RCC 7860 (cell line): ENCODE measurements at regions not wholly inside any gene's neighbourhood (a gene's known extent, or its start where the extent isn't known, plus 50 kb on each side); places are given as distances from the start of the nearest gene placed in this dataset.

ENCODE experiments used
- DNase-seq: peaks from one replicate; pipeline ENCODE4 v3.0.0-alpha.2; 2015; ENCODE audit warnings: low spot score
- FAIRE-seq: peaks from 2 replicates; lab custom pipeline; 2012; peaks lifted over from hg19 to GRCh38; lab: Jason Lieb, UNC

DNA sequence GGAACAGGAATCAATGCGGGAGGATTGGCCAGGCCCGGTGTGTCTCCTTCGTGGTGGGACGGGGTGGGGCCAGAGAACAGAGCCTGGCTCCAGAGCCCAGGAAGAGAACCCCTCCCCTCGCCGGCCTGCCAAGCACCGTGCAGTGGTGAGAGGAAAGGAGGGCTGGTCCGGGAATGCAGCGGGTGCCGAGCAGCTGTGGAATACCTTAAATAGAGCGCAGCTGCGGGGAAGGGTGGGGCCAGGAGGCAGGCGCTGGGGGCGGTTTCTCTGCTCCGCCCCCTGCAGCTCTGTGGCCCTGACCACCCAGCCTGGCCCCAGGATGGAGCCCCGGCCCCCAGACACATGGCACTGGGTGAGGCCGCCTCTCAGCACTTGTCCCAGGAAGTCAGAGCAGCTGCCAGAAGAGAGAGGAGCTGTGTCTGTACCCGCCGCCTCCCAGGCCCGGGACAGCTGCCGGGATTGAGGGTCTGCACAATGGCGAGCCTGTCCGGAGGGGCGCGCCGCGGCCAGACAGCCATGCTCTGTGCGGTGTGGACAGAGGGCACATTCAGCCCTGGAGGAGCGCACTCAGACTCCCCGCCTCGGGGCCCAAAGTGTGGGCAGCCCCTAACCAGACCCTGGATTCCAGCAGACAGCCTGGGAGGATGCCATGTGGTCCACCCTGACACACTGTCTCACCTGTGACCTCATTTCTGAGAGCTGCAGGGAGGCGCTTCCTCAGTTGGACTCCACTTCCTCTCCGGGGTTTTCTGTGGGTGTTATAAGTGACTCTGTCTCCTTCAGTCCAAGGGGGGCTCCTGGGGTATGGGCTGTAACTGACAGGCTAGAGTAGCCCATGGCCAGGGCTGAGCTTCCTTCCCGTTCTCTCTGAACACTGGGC is 268.8 kb downstream of the SEC14L1 start:
- FAIRE-seq = no peak
- DNase-seq = no peak

- DNase-seq (no peak), FAIRE-seq (no peak)
Measured at GRCh38 chr17:77410470-77410869, 269.7 kb downstream of the SEC14L1 start.

DNA sequence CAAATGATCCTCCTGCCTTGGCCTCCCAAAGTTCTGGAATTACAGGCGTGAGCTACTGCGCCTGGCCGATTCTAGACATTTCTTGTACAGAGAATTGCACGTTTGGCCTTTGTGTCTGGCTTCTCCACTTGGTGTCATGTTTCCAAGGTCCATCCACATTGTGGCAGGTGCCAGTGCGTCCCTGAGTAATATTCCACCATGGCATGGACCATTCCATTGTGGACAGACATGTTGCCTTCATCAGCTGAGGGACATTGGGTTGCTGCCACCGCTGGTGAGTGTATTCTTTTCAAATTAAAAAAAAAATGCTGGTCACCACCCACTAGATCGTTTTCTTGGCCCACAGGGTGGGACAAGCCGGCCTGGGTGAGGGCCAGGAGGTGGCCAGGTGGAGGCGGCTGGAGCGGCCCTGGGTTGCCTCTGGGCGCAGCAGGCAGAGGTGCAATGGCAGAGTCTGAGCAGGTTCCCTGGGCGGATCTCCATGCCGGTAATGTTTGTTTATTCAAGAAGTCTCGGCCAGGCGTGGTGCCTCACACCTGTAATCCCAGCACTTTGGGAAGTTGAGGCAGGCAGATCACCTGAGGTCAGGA is 274.1 kb downstream of the SEC14L1 start:
- FAIRE-seq = no peak

GRCh38 chr17:77416105-77416713 is 275.4 kb downstream of the SEC14L1 start:
- FAIRE-seq = no peak
- no peak for DNase-seq

More for the DNA sequence above, 274.1 kb downstream of the SEC14L1 start:
- DNase-seq = no peak

DNA sequence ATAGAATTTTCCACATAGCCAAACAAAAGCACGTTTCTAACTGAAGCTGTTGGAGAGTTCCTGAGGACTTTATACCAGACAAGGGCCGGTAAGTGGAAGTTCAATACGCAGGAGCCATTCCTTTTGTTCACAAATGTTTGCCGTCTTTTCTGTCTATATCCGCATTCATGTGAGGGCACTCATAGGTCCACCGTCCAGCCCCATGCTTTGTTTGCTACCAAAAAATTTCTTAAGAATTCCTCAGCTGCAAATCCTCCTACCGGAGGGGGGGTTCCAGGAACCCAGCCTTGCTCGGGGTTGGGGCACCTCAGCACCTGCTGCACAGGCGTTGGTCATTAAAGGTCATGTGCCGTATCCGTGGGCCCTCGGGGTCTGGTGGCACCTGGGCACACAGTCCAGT is 276.8 kb downstream of the SEC14L1 start:
- DNase-seq = no peak
- FAIRE-seq = no peak

GRCh38 chr17:77418609-77419008 is 277.8 kb downstream of the SEC14L1 start:
- FAIRE-seq (no peak), DNase-seq (no peak)

DNA sequence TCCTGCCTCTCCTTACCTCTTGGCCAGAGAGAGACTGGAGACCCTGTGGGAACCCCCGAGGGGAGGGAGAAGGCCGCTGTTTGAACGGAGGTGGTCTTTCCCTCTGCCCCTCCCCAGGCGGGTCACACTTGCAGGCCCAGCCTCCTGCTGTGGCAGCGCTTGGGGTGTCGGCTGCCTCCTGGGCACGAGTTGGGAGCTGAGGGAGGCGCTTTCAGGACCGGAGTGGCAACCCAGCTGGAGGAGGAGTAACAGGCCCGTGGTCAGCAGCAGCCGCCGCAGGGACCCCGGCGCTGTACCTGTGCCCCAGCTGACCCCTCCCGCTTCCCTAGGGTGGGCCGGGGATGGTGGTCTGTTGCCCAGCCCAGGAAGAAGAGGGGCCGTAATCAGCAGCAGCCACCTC is 278.3 kb downstream of the SEC14L1 start:
- DNase-seq = no peak
- FAIRE-seq = no peak

DNA sequence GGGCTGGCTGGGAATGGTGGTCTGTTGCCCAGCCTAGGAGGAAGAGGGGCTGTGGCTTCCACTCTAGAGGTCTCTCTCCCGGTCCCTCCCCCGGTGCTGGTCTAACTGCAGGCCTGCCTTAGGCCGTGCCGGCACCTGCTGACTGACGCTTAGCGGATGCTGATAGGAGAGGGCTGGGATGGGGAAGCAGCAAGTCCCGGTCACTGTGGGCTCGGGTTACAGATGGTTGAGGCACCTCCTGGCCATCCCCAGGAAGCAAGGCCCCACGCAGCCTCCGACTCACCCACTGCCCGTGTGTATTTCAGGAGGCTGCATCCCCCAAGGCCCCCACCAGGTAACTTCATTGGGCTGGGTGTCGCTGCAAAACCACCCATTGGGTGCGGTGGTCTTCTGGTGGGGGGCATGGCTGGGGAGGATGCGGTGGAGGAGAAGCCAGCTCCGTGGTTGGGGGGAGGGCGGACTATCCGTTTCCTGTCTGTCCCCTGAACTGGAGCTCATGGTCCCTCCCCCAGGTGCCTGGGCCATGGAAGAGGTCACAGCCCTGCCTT is 278.9 kb downstream of the SEC14L1 start:
- DNase-seq (peak; percentile 45), FAIRE-seq (no peak)

DNA sequence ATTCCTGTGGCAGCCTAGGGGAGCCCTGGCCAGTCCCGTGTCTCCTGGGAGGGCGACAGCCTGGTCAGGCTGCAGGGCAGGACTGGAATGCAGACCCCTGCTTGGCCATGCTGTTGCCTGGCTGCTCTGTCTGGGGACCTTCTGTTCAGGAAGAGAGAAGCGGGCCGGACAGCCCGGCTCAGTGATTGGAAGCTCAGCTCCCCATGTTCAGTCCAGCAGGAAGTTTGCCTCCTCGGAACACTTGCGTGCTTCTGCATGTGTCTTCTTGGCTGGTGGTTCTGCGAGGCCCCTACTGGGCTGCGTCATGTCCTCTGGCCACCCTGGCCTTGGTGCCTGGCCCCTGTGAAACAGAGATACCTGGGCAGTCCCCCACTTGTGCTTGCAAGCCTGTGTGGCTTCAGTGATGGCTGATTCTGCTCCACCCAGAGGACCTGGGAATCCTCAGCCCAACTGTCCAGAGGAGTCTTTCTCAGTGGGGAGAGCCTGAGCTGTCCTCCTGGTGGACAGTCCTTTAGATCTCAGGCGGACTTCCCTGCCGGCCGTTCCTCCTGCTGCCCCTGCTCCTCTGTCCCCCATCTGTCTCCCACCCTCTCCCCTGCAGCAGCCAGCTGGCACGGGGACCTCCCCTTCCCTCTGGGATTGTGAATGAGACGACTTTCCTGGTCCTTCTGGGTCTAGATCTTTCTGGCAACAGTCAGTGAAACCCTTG is 279.5 kb downstream of the SEC14L1 start:
- FAIRE-seq (no peak), DNase-seq (no peak)

GRCh38 chr17:77420804-77421629 is 280.2 kb downstream of the SEC14L1 start:
- peak; percentile 63 for FAIRE-seq
- peak; percentile 65 for DNase-seq

GRCh38 chr17:77421630-77421972 is 280.8 kb downstream of the SEC14L1 start:
- no peak for FAIRE-seq
- DNase-seq = no peak

DNA sequence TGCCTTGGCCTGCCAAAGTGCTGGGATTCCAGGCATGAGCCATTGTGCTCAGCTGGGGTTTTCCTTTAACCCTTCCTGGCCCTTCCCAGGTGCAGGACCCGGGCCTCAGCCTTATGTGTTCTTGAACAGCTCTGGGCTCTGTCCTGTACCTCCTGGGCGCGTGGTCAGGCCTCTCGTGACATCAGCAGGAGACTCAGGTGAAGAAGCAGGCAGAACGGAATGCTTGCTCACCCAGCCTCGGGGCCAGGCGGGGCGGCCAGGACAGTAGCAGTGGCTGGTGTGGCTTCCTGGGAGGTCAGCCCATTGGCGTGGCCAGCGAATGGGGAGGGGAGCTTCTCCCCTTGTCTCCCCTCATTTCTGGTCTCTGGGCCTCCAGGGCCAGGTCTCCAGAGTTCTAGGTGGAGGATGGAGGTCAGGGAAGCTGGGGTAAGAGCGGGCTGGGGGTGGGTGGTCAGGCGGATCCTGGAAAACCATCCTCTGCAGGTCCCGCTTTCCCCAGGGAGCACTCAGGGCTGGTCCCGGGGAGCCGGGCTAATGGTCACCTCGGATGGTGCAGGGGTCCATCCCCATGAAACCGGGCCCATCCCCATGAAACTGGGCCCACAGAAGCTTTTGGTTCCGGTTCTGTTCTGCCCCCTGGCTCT is 281.5 kb downstream of the SEC14L1 start:
- peak; percentile 73 for FAIRE-seq

DNA sequence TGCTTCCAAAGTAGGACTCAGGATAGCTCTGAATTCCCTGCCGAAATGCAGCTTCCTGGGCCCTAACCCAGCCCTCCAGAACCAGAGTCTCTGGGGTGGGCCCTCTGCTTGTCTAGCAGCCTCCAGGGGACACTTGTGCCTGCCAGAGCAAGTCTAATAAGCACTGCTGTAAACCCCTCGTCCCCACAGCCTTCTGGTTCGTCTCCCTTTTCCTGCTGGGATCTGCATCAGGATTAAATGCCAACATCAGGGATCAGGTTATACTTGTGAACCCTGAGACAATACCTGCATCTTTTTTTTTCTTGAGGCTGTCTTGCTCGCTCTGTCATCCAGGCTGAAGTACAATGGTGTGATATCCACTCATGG is 282.0 kb downstream of the SEC14L1 start:
- FAIRE-seq = no peak
- DNase-seq = no peak

More for the DNA sequence above, 281.5 kb downstream of the SEC14L1 start:
- DNase-seq = peak; percentile 75

DNA sequence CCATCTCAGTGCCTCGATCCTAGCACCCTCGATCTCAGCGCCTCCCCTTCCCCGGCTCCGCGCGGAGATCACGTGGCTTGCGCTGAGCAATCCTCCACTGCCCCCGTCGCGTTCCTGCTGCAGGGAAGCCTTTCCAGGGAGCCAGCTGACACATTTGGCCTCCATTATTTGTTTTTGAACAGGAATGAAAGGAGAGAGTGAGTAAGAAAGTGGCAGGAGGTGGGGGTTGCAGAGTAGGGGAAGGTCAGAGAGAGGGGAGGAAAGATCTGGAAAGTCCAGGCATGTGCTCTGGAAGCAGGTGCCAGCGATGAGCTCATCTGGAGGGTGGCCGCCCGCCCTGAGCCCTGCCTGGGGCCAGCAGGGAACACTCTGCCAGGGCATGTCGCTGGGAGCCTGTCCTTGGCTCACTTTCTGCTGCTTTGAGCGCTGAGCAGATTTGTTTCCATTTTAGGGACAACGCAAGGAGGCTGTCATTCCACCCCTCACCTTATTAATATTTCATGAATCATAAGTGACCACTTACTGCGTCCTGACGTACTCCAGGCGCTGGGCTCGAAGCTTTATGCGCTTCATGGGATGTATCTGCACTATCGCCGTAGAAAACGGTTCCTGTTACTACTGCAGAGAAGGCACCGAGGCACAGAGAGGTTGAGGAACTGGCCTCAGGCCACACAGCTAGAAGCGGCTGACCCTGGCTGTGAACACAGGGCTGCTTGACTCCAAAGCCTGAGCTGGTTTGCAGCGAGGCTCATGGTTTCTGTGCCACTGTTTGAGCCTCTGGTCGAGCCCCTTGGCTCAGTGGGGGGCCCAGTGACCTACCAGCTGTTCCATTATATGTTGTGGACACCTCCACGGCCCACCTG is 283.1 kb downstream of the SEC14L1 start:
- FAIRE-seq (peak; percentile 80), DNase-seq (peak; percentile 92)

DNA sequence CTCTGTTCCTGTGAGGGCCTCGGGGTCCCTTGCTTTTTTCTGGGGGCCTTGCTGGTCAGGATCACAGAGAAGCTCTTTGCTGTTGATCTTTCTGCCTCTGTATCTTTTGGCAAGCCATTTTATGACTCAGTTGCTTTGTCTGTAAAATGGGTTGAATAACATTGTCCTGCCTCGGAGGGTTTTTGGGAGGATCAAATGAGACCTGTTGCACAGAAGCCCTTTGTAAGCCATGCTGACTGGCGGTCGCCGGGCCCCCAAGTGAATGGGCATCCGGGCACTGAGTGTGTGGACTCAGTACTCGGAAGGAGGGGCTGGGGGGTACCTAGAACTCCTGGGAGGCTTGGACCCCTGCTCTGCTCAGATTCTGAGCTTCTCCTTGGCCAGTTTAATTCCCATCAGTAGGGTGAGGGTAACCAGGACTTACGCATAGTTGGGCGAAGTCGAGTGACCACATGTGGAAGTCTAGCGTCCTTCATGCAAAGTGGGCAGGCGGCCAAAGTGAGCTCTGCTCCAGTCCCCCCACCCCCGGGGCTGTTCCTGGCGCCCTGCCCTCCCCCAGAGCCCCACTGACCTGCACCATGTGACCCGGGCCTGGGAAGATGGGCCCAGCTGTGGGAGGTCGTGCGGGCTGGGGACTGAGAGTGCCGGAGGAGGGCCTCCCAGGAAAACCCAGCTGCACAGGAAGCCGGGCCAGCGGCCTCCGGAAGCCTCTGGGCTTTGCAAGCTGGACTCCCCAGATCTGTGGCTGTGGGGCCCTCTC is 284.0 kb downstream of the SEC14L1 start:
- FAIRE-seq = peak; percentile 74
- DNase-seq = peak; percentile 90

- no peak for FAIRE-seq
- no peak for DNase-seq
Measured at GRCh38 chr17:77425348-77425747, 284.6 kb downstream of the SEC14L1 start.

- peak; percentile 83 for FAIRE-seq
- peak; percentile 90 for DNase-seq
Measured at GRCh38 chr17:77425791-77426641, 285.2 kb downstream of the SEC14L1 start.
